GM18951 (cell line): ENCODE measurements at regions not wholly inside any gene's neighbourhood (a gene's known extent, or its start where the extent isn't known, plus 50 kb on each side); places are given as distances from the start of the nearest gene placed in this dataset.

ENCODE experiments used
- POLR2A ChIP-seq: IDR thresholded peaks from 4 replicates; pipeline ENCODE4 v1.6.1; 2011; ENCODE audit warnings: mild to moderate bottlenecking; ENCODE audit not compliant: insufficient read length, insufficient read depth; ENCODE audit errors: extremely low read depth
- in situ Hi-C: fragments of 300-500 bp; cut with MboI; formaldehyde crosslinking; loops from one replicate; pipeline ENCODE4 v1.12.0; 2022; ENCODE audit warnings: low sequenced_read_pairs, mixed read lengths, inconsistent platforms; ENCODE audit not compliant: unreplicated experiment

GRCh38 chr6:85706272-85706671 lies 63.6 kb upstream of the SYNCRIP start:
- TF ChIP-seq POLR2A, result no peak
- in situ Hi-C loops, result no loop called here

DNA sequence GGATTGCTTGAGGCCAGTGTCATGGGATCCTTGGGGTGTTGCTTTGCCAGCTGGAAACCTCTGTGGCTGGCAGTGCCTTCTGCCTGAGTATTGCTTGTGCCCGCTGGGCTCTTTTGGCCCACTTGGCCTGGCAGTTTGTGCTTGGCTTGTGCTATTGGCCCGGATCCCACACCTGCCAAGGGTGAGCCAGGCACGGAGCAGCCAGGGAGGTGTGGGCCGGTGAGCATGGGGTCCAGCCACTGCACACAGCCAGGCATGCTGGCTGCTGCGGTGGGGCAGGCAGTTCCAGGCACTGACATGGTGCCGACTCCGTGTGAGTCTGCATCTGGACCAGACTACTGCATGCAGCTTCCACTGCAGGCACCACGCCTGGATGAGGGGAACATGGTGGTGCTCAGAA lies 62.5 kb upstream of the SYNCRIP start:
- TF ChIP-seq POLR2A, result no peak
- in situ Hi-C loops, result no loop called here

DNA sequence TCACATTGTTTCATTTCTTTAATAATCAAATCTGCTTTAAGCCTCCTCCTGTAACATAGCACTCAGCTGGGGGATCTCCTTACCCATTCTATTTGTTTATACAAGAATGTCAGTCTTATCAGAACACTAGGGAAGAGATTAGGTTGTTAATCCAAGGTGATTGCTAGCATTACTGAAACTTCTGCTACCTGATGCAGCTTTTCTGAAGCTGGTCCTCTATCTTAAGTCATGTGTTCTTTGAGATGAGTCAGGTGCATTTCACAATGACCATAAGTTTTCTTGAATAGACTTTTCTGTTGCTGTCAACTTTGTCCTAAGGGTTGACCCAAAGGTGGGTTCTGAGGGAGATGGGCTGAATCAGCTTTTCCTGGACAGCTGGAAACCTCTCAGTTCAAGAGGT lies 60.7 kb upstream of the SYNCRIP start:
- in situ Hi-C loops, result no loop called here
- TF ChIP-seq POLR2A, result no peak
